BE2C (cell line): ENCODE measurements at regions not wholly inside any gene's neighbourhood (a gene's known extent, or its start where the extent isn't known, plus 50 kb on each side); places are given as distances from the start of the nearest gene placed in this dataset.

ENCODE experiments used
- DNase-seq: peaks from one replicate; pipeline ENCODE4 v3.0.0-alpha.2; 2020
- H3K27me3 ChIP-seq: fragments of 250-450 bp; sonication (Bioruptor Pico); 2 replicates; pipeline ENCODE4 v1.5.1; 2020; ENCODE audit warnings: mild to moderate bottlenecking
- H3K36me3 ChIP-seq: fragments of 250-450 bp; sonication (Bioruptor Pico); 2 replicates; pipeline ENCODE4 v1.5.1; 2020; ENCODE audit warnings: mild to moderate bottlenecking
- H3K4me1 ChIP-seq: fragments of 250-450 bp; sonication (Bioruptor Pico); 2 replicates; pipeline ENCODE4 v1.5.1; 2020
- H3K4me3 ChIP-seq: 2 replicates; pipeline ENCODE4 v1.5.1; 2011; ENCODE audit warnings: low read depth, low read length
- H3K9me3 ChIP-seq: fragments of 250-450 bp; sonication (Bioruptor Pico); 2 replicates; pipeline ENCODE4 v1.5.1; 2020
- TF ChIP-seq, protein P1 (sequence below): IDR thresholded peaks from 2 replicates; pipeline ENCODE4 v1.5.1; 2012; ENCODE audit warnings: mild to moderate bottlenecking, low read depth, low read length

DNA sequence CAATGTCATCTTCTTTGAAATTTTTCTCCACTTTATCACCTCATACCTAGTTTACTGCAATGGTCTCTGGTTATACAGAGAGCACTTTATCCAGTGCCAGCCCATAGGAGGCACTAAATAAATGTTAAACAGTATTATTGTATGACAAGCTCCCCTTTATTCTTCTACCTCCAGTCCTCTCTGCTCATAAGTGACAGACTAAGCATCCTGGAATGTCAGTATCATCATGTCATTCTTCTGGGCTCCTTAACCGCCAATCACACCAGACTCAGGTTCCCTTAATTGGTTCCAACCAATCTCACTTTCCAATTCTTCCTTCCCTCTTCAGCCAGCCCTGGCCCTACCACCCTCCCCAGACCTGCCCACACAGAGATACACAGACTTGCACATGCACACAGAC is 93.1 kb downstream of the RPL27A start:
- no peak overlapping the region for H3K4me3 ChIP-seq
- H3K27me3 ChIP-seq = no peaks in the 10 kb centered on the region
- TF ChIP-seq, protein P1, sequence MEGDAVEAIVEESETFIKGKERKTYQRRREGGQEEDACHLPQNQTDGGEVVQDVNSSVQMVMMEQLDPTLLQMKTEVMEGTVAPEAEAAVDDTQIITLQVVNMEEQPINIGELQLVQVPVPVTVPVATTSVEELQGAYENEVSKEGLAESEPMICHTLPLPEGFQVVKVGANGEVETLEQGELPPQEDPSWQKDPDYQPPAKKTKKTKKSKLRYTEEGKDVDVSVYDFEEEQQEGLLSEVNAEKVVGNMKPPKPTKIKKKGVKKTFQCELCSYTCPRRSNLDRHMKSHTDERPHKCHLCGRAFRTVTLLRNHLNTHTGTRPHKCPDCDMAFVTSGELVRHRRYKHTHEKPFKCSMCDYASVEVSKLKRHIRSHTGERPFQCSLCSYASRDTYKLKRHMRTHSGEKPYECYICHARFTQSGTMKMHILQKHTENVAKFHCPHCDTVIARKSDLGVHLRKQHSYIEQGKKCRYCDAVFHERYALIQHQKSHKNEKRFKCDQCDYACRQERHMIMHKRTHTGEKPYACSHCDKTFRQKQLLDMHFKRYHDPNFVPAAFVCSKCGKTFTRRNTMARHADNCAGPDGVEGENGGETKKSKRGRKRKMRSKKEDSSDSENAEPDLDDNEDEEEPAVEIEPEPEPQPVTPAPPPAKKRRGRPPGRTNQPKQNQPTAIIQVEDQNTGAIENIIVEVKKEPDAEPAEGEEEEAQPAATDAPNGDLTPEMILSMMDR = no peak
- H3K4me1 ChIP-seq = no peaks in the 10 kb centered on the region
- no peaks in the 10 kb centered on the region for H3K36me3 ChIP-seq
- no peak for DNase-seq
- no peaks in the 10 kb centered on the region for H3K9me3 ChIP-seq

DNA sequence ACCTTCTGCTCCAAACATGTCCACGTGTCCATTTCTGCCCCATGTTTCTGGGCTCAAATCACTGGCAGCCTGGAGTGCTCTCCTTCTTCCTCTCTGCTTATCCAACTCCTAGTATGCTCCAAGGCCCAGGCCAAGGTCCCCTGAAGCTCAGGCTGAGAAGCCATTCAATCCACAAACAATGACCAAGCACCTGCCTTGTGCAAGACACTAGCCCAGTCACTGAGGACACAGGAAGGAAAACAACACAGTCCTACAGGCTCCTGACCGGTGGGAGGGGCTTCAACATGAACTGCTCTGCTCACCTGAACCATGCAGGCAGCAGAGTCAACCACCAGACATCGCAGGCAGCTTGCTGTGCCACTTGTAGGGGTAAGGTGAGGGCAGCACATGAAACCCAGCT is 93.6 kb downstream of the RPL27A start:
- Histone ChIP-seq H3K9me3 (no peaks in the 10 kb centered on the region), H3K4me3 (no peak overlapping the region)

DNA sequence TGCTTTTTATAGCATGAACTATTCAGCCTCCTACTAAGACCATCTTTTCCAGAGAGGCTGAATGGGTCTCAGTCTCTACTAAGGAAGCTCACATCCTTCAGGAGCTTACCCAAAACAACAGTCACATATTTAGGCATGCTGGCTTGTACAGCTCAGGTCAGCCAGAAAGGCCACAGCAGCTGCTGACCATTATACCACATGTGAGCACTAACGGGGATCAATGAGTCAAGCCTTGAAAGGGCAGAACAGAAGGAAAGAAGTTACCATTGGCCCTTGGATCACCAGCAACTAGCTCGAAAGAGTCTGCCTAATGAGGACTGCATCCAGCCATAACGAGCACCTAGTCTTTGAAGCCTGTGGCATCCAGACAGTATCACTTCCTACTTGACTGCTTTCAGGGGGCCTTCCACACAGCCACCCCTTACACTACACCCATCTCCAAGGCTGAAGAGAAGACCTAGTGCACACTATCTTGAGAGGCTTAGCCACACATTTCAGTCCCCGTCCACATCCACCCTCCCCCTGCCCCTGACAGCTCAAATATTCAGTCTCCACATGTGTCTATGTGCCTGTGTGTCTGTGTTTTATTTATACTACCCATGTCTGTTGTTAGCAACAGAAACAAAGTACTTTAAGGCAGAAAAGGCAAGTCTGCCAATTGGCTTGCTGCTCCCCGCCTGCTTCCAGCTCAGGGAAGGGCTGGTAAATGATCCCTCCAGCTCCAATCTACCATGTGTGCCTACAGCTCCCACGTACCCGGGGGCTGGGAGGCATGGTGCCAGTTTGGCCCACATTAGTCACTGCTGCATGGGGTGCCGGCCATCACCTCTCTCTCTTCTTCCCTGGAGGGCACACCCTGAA is 95.5 kb downstream of the RPL27A start:
- no peaks in the 10 kb centered on the region for H3K27me3 ChIP-seq
- no peak for DNase-seq
- no peak overlapping the region for H3K4me3 ChIP-seq
- TF ChIP-seq, protein P1 = no peak
- H3K9me3 ChIP-seq = no peaks in the 10 kb centered on the region
- H3K36me3 ChIP-seq = no peaks in the 10 kb centered on the region
- no peaks in the 10 kb centered on the region for H3K4me1 ChIP-seq

More for the DNA sequence above, 93.6 kb downstream of the RPL27A start:
- Histone ChIP-seq H3K36me3 (no peaks in the 10 kb centered on the region), H3K4me1 (no peaks in the 10 kb centered on the region), H3K27me3 (no peaks in the 10 kb centered on the region)
- DNase-seq = no peak
- TF ChIP-seq, protein P1 = no peak

- Histone ChIP-seq H3K9me3 (no peaks in the 10 kb centered on the region), H3K4me3 (no peak overlapping the region), H3K4me1 (no peaks in the 10 kb centered on the region), H3K27me3 (no peaks in the 10 kb centered on the region), H3K36me3 (no peaks in the 10 kb centered on the region)
- DNase-seq = no peak
- TF ChIP-seq, protein P1 = no peak
Observed at GRCh38 chr11:8779107-8779506, 96.5 kb downstream of the RPL27A start.

DNA sequence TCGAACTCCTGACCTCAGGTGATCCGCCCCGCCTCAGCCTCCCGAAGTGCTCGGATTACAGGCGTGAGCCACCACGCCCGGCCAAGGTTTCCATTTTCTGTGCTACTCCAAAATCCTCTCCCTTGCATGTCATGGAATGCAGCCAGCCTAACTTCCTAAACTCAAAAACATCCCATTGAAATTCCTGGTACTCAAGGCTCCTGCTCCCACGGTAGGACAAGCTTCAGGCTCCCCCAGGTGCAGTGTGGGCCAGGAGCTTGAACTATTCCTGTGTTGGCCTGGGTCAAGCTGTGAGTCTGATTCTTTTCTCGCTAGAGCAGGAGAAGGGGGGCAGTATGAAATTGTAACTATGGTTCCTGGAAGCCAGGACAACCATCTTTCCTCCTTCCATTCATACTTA is 97.1 kb downstream of the RPL27A start:
- DNase-seq = no peak
- H3K4me3 ChIP-seq = no peak overlapping the region
- TF ChIP-seq, protein P1 = no peak
- no peaks in the 10 kb centered on the region for H3K4me1 ChIP-seq
- no peaks in the 10 kb centered on the region for H3K27me3 ChIP-seq
- H3K9me3 ChIP-seq = no peaks in the 10 kb centered on the region
- no peaks in the 10 kb centered on the region for H3K36me3 ChIP-seq

DNA sequence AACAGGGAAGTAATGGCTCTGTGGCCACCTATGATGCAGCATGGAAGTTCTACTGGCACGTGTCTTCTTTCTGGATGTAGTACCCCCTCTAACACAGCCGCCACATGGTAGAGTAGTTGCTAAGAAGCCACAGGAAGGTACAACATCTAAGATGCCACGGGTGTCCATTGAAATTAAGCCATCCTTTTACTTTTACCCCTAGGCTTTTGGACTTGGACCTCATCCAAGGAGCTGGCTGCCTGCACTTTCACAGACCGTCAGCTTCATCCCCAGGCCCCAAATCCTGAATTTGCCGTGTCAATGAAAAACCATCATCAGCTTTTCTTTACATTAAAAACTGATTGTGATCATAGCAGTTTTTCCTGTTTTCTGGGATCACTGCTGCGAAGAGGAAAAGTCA is 102.4 kb downstream of the RPL27A start:
- H3K27me3 ChIP-seq = no peaks in the 10 kb centered on the region
- 0 out of 2 replicates have a peak, but pooled peaks cover 3% of the 10 kb centered on the region for H3K4me1 ChIP-seq
- no peak overlapping the region; the same call in 1 of the 2 replicates for H3K4me3 ChIP-seq
- no peaks in the 10 kb centered on the region for H3K36me3 ChIP-seq
- H3K9me3 ChIP-seq = no peaks in the 10 kb centered on the region
- DNase-seq = peak; percentile 40
- TF ChIP-seq, protein P1 = no peak
